IPS DF 4.7 (cell line): ENCODE measurements at regions not wholly inside any gene's neighbourhood (a gene's known extent, or its start where the extent isn't known, plus 50 kb on each side); places are given as distances from the start of the nearest gene placed in this dataset.

ENCODE experiments used
- DNase-seq: peaks from one replicate; pipeline ENCODE4 v3.0.0-alpha.2; 2013; ENCODE audit warnings: low spot score; ENCODE audit errors: extremely low read depth

DNA sequence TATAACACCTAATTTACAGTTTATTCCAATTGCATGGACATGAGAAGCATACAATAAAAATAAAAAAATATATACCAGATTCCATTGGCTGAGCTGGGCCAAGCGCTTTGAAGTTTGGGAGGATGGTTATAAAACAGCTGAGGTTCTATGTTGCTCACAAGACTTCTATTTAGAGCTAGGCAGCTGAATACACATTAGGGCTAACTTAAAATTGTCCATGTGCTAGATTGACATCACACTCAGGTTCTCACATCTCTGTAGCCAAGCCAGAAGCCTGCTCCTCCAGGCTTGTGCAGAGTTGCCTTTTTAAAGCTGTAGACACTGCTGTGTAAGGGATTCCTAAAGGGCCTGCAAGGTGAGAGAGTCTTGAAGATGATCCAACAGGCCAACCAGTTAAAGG lies 871.1 kb upstream of the FANCL start:
- no peak for DNase-seq

GRCh38 chr2:59096973-59097372 lies 855.8 kb upstream of the FANCL start:
- no peak for DNase-seq

GRCh38 chr2:59093571-59093970 lies 852.4 kb upstream of the FANCL start:
- no peak for DNase-seq

GRCh38 chr2:59084326-59084725 lies 843.2 kb upstream of the FANCL start:
- no peak for DNase-seq

DNA sequence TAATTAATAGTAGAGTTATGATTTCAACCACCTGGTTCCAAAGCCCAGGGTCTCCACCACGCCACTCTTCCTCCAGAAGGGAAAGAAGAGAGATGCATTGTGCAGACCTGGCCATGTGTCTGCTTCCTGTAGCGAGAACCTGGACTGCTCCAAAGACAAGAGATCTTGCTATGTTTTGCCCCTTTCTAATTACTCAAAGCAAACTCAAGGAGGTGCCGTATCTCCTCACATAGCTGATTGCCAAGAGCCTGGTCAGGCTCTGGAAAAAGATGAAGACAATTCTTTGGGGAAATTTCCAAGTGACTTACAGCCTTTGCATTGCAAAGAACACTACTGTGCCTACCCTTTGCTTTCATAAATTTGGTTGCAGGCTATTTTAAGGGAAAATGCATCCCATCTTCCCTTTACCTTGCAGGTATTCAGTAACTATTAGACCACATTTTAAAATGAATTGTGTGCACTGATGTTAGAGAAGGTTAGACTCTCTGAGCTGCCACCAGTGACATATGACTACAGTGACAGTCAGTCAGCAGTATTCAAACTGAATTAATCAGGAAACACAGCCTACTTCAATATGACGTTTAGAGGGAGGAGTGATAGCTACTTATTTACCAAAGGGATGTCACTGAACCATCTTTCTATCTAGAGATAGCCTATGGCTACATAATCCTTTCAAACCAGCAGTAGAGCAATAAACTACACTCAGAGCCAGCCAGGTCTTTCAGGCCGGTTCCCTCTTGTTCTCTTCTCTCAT lies 842.1 kb upstream of the FANCL start:
- DNase-seq: no peak

GRCh38 chr2:59082657-59083056 lies 841.5 kb upstream of the FANCL start:
- no peak for DNase-seq

GRCh38 chr2:59080451-59081181 lies 839.5 kb upstream of the FANCL start:
- DNase-seq: no peak

GRCh38 chr2:59077981-59078531 lies 836.9 kb upstream of the FANCL start:
- no peak for DNase-seq

DNA sequence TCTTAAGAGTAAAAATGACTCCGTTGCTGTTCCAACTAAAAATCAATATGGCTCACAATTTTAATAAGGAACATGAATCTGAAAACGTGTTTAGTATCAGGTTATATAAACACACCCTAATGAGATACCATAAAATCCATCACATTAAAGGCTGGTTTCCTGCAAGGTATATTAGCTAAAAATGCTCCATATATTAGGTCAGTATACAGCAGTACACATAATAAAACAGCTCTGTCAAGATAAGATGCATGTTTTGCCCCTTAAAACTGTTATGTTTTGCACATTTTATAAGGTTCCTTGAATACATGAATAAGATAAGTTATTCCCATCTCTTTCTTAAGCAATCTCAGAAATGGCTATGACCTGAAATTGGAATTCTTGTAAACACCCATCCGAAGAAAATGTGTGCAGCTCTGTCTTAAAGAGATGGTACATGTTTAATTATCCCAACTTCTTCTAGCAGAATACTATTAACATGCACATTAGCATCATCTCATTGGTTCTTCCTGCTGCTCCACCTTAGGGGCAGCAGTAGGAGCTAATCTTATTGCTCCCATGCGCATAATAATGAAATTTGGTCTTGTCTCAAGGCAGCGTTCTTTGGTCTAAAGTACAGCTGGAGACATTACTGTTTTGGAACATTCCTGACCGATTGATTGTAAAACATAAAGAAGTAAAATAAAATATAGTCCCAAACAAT lies 836.1 kb upstream of the FANCL start:
- DNase-seq: no peak

DNA sequence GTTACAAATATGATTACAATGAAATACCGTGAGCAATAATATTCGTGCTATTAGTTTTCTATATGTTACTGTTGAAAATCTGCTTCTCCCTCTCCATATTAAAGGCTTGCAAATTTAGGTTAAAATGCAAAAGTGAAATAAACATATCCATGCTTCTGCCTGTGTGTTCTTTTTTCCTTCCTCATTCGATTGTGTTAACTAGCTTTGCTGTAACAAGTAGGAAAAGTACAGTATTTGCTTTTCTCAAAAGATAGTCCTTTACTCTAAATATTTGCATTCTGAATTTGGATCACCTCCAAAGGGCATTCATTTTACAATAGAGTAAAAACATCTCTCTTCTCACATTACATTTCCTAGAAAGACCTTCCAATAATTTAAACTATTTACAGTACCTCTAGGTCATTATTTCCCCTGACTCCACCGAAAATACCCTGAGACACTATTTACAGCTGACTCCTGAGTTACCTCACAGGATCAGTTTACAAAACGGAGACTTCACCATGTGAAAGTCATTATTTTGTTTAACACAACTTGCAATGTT lies 835.0 kb upstream of the FANCL start:
- no peak for DNase-seq

DNA sequence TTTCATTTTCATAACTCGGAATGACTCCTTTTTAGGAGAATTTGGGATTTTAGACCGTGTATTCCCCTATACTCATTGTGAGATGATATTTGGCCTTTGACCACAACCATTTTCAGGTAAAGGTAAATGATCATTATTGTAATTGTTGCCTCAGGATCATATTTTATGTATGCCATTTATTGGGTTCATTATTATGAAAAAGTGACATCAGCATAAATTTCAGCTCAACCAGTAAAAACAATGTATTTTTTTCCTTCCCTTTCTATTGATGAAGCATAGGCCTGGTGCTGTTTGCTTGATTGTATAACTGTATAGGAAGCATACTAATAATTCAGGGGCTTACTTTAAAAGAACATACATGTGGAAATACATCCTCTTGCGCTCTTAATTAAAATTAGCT lies 832.9 kb upstream of the FANCL start:
- DNase-seq: no peak

DNA sequence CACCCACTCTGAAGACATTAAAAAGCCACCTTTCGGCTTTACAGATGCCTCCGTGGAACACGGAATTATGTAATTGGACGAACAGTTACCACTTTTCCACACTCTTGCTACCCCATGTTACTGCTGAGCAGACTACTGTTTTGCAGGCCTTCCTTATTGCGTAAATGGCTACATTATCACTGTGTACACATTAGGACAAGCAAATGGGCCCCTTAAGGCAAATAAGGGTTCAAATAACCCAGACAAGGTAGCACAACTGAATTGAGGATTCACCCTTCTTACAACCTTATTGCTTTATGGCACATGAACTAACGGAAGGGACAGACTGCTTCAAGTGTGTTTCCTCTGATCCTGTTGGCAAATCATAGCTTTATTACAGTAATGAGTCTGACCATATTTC lies 832.2 kb upstream of the FANCL start:
- DNase-seq: no peak

DNA sequence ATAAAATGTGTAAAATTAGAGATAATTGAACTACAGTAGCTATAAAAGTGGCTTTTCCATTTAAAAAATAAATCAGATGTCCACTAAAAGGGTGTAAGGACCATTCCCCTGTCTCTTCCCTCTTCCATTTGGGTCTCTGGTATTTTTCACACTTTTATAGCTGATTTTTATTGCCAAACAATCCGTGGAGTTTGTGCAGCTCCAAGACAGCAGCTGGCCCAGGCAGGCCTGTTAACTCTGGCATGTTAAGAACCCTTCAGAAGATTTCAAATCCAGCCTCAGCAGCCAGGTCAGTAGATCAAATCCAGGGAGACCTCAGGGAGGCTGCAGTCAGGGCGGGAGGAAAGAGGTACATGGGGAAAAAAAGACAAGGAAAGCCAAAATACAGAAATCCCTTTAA lies 827.1 kb upstream of the FANCL start:
- DNase-seq: no peak

DNA sequence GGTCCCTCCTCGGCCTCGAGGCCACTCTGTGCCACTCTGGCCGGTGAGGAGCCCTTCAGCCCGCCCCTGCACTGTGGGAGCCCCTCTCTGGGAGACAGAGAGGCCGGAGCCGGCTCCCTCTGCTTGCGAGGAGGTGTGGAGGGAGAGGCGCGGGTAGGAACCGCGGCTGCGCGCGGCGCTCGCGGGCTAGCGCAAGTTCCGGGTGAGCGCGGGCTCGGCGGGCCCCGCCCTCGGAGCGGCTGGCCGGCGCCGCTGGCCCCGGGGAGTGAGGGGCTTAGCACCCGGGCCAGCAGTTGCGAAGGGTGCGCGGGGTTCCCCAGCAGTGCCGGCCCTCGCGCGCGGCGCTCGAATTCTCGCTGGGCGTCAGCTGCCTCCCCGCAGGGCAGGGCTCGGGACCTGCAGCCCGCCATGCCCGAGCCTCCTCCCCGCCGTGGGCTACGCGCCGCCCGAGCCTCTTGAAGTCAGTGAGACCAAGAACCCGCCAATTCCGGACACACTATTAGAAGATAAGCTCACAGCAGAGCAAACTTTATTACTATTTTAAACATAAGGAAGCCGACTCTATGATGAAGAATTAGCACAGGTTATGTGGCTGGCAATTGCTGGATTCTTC lies 825.8 kb upstream of the FANCL start:
- DNase-seq: no peak

- DNase-seq: no peak
Measured at GRCh38 chr2:59047373-59047995, 806.4 kb upstream of the FANCL start.

- DNase-seq: no peak
Measured at GRCh38 chr2:59046401-59047372, 805.6 kb upstream of the FANCL start.

GRCh38 chr2:59044736-59045135 lies 803.6 kb upstream of the FANCL start:
- no peak for DNase-seq

- DNase-seq: no peak
Measured at GRCh38 chr2:59041139-59041538, 800.0 kb upstream of the FANCL start.

DNA sequence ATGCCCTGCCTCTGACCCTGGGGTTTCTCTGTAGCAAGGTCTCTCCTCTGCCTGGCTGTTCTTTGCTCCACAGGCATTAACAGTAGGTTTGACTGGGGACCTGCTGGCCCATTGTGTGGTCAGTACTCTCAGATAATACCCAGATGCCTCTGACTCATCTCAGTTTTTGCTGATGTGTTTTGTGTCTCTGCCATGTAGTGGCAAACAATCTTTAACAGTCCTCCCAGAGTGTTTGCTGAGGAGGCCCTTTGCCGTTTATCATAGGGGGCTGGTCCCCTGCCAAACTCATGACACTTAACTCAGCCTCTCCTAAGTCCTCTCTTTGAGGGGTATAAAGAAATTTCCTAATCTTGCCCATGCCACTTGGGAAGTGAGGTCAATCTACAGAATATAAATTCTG lies 793.7 kb upstream of the FANCL start:
- DNase-seq: no peak

DNA sequence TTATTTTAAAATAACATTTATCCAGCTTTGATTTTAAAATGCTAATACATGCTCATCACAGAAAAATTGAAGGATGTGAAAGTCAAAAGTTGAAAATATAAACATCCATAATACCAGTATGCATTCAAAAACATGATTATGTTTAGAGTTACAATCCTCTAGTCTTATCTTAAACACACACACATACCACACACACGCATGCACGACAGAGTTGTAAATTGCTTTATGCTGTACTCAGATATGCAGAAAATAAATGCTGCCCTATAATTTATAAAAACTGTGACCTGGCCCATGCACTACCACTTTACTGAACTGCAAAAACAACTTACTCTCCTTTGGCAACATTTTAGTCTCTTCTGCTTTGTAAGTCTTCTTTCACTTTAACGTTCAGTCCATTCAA lies 793.0 kb upstream of the FANCL start:
- DNase-seq: no peak
